ENCODE measurements at regions not wholly inside any gene's neighbourhood (a gene's known extent, or its start where the extent isn't known, plus 50 kb on each side); places are given as distances from the start of the nearest gene placed in this dataset.

DNA sequence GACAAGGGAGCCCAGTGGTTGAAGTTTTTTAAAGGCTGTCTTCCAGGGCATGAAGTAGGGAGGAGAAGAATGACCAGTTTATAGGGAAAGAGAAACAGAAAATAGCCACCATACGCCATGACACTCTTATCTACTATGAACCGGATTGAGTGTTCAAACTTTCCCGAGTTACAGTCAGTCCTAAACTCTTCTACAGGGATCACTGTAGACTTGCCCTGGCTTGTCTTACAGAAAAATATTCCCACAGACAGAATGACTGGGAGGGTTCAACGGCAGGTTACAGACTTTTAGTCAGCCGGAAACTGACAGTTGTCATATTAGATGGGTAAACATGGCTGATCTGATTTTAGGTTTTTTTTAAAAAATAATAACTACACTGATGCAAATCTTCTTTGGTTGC is 662.5 kb upstream of the SOX9 start:
- Histone ChIP-seq H3K4me3 (ENCODE audit: low read depth, low read length, poor library complexity, severe bottlenecking) (no peak overlapping the region), H3K36me3 (ENCODE audit: insufficient read depth, low read length) (no peaks in the 10 kb centered on the region), H3K27me3 (ENCODE audit: insufficient read depth, low read length) (no peaks in the 10 kb centered on the region), H3K27ac (ENCODE audit: low read depth, low read length, poor library complexity, severe bottlenecking) (no peak overlapping the region), H4K20me1 (ENCODE audit: insufficient read depth, low read length) (no peaks in the 10 kb centered on the region), H3K9ac (ENCODE audit: low read length) (no peak overlapping the region), H3K4me1 (ENCODE audit: insufficient read depth, low read length, severe bottlenecking) (no peaks in the 10 kb centered on the region), H3K9me3 (ENCODE audit: low read length) (no peaks in the 10 kb centered on the region), H3K79me2 (ENCODE audit: insufficient read depth, low read length) (no peaks in the 10 kb centered on the region), H3K4me2 (ENCODE audit: low read length) (no peak overlapping the region), H2AFZ (ENCODE audit: low read length) (no peak overlapping the region), H3F3A (ENCODE audit: insufficient read depth, low read length) (no peaks in the 10 kb centered on the region), H3K9me2 (ENCODE audit: low read depth, low read length) (no peaks in the 10 kb centered on the region)
- no peak for TF ChIP-seq EZH2 (IDR thresholded peaks at IDR 0.05; ENCODE audit: borderline replicate concordance, low read length)
- TF ChIP-seq, protein P1, sequence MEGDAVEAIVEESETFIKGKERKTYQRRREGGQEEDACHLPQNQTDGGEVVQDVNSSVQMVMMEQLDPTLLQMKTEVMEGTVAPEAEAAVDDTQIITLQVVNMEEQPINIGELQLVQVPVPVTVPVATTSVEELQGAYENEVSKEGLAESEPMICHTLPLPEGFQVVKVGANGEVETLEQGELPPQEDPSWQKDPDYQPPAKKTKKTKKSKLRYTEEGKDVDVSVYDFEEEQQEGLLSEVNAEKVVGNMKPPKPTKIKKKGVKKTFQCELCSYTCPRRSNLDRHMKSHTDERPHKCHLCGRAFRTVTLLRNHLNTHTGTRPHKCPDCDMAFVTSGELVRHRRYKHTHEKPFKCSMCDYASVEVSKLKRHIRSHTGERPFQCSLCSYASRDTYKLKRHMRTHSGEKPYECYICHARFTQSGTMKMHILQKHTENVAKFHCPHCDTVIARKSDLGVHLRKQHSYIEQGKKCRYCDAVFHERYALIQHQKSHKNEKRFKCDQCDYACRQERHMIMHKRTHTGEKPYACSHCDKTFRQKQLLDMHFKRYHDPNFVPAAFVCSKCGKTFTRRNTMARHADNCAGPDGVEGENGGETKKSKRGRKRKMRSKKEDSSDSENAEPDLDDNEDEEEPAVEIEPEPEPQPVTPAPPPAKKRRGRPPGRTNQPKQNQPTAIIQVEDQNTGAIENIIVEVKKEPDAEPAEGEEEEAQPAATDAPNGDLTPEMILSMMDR (IDR thresholded peaks at IDR 0.05; ENCODE audit: low read length): no peak

GRCh38 chr17:71460943-71461342 is 659.9 kb upstream of the SOX9 start:
- Histone ChIP-seq H3K9ac (ENCODE audit: low read length) (no peak overlapping the region), H3K27ac (ENCODE audit: low read depth, low read length, poor library complexity, severe bottlenecking) (no peak overlapping the region), H3K4me1 (ENCODE audit: insufficient read depth, low read length, severe bottlenecking) (no peaks in the 10 kb centered on the region), H3K79me2 (ENCODE audit: insufficient read depth, low read length) (no peaks in the 10 kb centered on the region), H3K4me2 (ENCODE audit: low read length) (no peak overlapping the region), H3K36me3 (ENCODE audit: insufficient read depth, low read length) (no peaks in the 10 kb centered on the region), H3K9me2 (ENCODE audit: low read depth, low read length) (no peaks in the 10 kb centered on the region), H2AFZ (ENCODE audit: low read length) (no peak overlapping the region), H4K20me1 (ENCODE audit: insufficient read depth, low read length) (no peaks in the 10 kb centered on the region), H3K27me3 (ENCODE audit: insufficient read depth, low read length) (no peaks in the 10 kb centered on the region), H3K9me3 (ENCODE audit: low read length) (no peaks in the 10 kb centered on the region), H3K4me3 (ENCODE audit: low read depth, low read length, poor library complexity, severe bottlenecking) (no peak overlapping the region), H3F3A (ENCODE audit: insufficient read depth, low read length) (no peaks in the 10 kb centered on the region)
- no peak for TF ChIP-seq EZH2 (IDR thresholded peaks at IDR 0.05; ENCODE audit: borderline replicate concordance, low read length)
- TF ChIP-seq, protein P1 (IDR thresholded peaks at IDR 0.05; ENCODE audit: low read length): peak; percentile 48

DNA sequence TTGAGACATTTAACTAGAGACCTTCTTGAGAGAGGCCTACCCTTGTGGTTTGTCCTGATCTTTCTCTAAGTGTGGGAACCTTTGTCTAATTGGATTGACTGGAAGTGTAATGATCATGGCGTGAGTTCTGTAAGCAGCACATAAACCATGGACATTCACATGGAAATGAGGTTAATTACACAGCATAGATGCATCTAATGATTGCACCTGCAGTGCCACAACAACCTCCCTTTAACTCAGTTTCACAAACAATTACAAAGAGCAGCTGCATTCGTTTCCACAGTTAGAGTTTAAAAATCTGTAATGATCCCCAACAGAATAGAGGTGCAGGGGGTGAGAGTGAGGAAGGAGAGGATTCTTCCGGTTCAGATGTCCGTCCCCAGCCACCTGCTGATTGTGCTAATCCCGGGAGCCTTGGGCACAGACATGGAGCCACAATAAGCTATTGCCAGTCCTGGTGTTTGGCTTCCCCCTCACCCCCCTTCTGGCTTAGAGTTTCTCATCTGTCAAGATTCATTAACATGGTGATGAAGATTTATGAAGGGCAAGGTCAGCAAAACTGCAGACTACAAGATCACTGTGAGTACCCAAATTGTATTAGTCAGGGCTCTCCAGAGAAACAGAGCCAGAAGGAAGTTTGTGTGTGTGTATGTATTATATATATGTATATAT is 659.2 kb upstream of the SOX9 start:
- Histone ChIP-seq H3K36me3 (ENCODE audit: insufficient read depth, low read length) (no peaks in the 10 kb centered on the region), H3K9me3 (ENCODE audit: low read length) (no peaks in the 10 kb centered on the region), H3K27me3 (ENCODE audit: insufficient read depth, low read length) (no peaks in the 10 kb centered on the region), H3F3A (ENCODE audit: insufficient read depth, low read length) (no peaks in the 10 kb centered on the region), H3K4me1 (ENCODE audit: insufficient read depth, low read length, severe bottlenecking) (no peaks in the 10 kb centered on the region), H3K9ac (ENCODE audit: low read length) (no peak overlapping the region), H3K9me2 (ENCODE audit: low read depth, low read length) (no peaks in the 10 kb centered on the region), H4K20me1 (ENCODE audit: insufficient read depth, low read length) (no peaks in the 10 kb centered on the region), H3K27ac (ENCODE audit: low read depth, low read length, poor library complexity, severe bottlenecking) (no peak overlapping the region), H3K4me2 (ENCODE audit: low read length) (no peak overlapping the region), H3K4me3 (ENCODE audit: low read depth, low read length, poor library complexity, severe bottlenecking) (no peak overlapping the region), H2AFZ (ENCODE audit: low read length) (no peak overlapping the region), H3K79me2 (ENCODE audit: insufficient read depth, low read length) (no peaks in the 10 kb centered on the region)
- TF ChIP-seq, protein P1 (IDR thresholded peaks at IDR 0.05; ENCODE audit: low read length): no peak
- TF ChIP-seq EZH2 (IDR thresholded peaks at IDR 0.05; ENCODE audit: borderline replicate concordance, low read length): no peak

Data from OCI-LY1 (cell line).